Mesendoderm (in vitro differentiated cells): ENCODE measurements at regions not wholly inside any gene's neighbourhood (a gene's known extent, or its start where the extent isn't known, plus 50 kb on each side); places are given as distances from the start of the nearest gene placed in this dataset.

Experiments
- DNase-seq: peaks from one replicate; pipeline ENCODE4 v3.0.0; 2013
- H2AK5ac ChIP-seq: 2 replicates; pipeline ENCODE4 v1.6.1; 2013; ENCODE audit warnings: low read length, inconsistent platforms
- H2BK120ac ChIP-seq: 2 replicates; pipeline ENCODE4 v1.6.1; 2013; ENCODE audit warnings: low read depth, mild to moderate bottlenecking, low read length, moderate library complexity, mixed read lengths
- H2BK15ac ChIP-seq: replicated peaks from 2 replicates; pipeline ENCODE4 v1.6.1; 2013; ENCODE audit warnings: low read depth, mild to moderate bottlenecking, moderate library complexity
- H2BK5ac ChIP-seq: 2 replicates; pipeline ENCODE4 v1.6.1; 2013; ENCODE audit warnings: low read length, inconsistent platforms
- H3K18ac ChIP-seq: 2 replicates; pipeline ENCODE4 v1.6.1; 2013; ENCODE audit warnings: mild to moderate bottlenecking, low read length, mixed read lengths
- H3K23ac ChIP-seq: one replicate; pipeline ENCODE4 v1.6.1; 2013; ENCODE audit warnings: low read length
- H3K27ac ChIP-seq: 2 replicates; pipeline ENCODE4 v1.5.1; 2013; ENCODE audit warnings: low read depth, mild to moderate bottlenecking, inconsistent platforms, low read length, moderate library complexity
- H3K27me3 ChIP-seq: 2 replicates; pipeline ENCODE4 v1.6.1; 2013; ENCODE audit warnings: low read length, control low read depth, mild to moderate bottlenecking, inconsistent platforms; ENCODE audit not compliant: insufficient read depth, poor library complexity
- H3K36me3 ChIP-seq: 2 replicates; pipeline ENCODE4 v1.6.1; 2013; ENCODE audit warnings: low read length, inconsistent platforms; ENCODE audit not compliant: control insufficient read depth, insufficient read depth
- H3K4ac ChIP-seq: one replicate; pipeline ENCODE4 v1.6.1; 2013; ENCODE audit warnings: low read depth, mild to moderate bottlenecking, low read length, moderate library complexity
- H3K4me1 ChIP-seq: 2 replicates; pipeline ENCODE4 v1.6.1; 2013; ENCODE audit warnings: low read depth, low read length, inconsistent platforms; ENCODE audit not compliant: control insufficient read depth
- H3K4me2 ChIP-seq: 2 replicates; pipeline ENCODE4 v1.6.1; 2013; ENCODE audit warnings: low read length
- H3K4me3 ChIP-seq: 2 replicates; pipeline ENCODE4 v1.5.1; 2013; ENCODE audit warnings: mild to moderate bottlenecking, low read length
- H3K56ac ChIP-seq: one replicate; pipeline ENCODE4 v1.6.1; 2013; ENCODE audit warnings: low read length
- H3K79me1 ChIP-seq: 2 replicates; pipeline ENCODE4 v1.6.1; 2013; ENCODE audit warnings: low read length, inconsistent platforms
- H3K79me2 ChIP-seq: 2 replicates; pipeline ENCODE4 v1.6.1; 2013; ENCODE audit warnings: mild to moderate bottlenecking, low read length; ENCODE audit not compliant: control insufficient read depth, insufficient read depth
- H3K9ac ChIP-seq: 2 replicates; pipeline ENCODE4 v1.6.1; 2013; ENCODE audit warnings: low read length, inconsistent platforms
- H4K5ac ChIP-seq: one replicate; pipeline ENCODE4 v1.6.1; 2013; ENCODE audit warnings: low read length
- H4K8ac ChIP-seq: one replicate; pipeline ENCODE4 v1.6.1; 2013; ENCODE audit warnings: low read depth, mild to moderate bottlenecking, control low read depth, low read length, moderate library complexity
- WGBS: extraction: QIAGEN DNeasy Blood & Tissue Kit; methylation state at CpG from one replicate; pipeline ENCODE4 v1.1.7; 2013; ENCODE audit warnings: low lambda C conversion rate, missing lambda C conversion rate; ENCODE audit not compliant: insufficient coverage; ENCODE audit errors: extremely low coverage; 5-methylcytosine and 5-hydroxymethylcytosine counted together

DNA sequence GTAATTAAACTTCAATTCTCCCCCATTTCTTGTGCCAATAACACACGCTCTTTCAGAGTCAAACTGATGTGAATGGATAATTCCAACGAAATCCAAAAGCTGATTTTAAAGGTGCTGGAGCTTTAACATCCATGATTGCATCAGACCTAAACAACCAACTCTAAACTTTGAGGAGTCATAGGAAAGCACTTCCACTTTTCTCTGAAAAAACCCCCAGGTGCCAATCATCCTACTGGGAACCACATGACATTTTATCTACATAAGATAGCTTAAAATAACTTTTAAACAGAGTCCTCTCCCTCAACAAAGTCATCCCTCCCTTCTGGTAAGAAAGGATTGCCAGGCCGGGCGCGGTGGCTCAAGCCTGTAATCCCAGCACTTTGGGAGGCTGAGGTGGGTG, 167.7 kb upstream of the PDE10A start:
- Histone ChIP-seq H3K79me1 (no peaks in the 10 kb centered on the region), H3K4ac (no peak overlapping the region), H2BK15ac (no peak overlapping the region), H3K4me1 (no peaks in the 10 kb centered on the region), H4K8ac (no peak overlapping the region), H3K27ac (no peak overlapping the region), H3K4me3 (no peak overlapping the region), H3K56ac (no peak overlapping the region), H3K18ac (no peak overlapping the region), H3K27me3 (no peaks in the 10 kb centered on the region), H3K9ac (no peak overlapping the region), H3K36me3 (no peaks in the 10 kb centered on the region), H3K23ac (no peak overlapping the region), H2BK120ac (no peak overlapping the region), H4K5ac (no peak overlapping the region), H3K4me2 (no peak overlapping the region), H2BK5ac (no peak overlapping the region), H2AK5ac (no peak overlapping the region), H3K79me2 (no peaks in the 10 kb centered on the region)
- no CpG with 5 or more reads among the region's 5 CpGs for WGBS
- no peak for DNase-seq

DNA sequence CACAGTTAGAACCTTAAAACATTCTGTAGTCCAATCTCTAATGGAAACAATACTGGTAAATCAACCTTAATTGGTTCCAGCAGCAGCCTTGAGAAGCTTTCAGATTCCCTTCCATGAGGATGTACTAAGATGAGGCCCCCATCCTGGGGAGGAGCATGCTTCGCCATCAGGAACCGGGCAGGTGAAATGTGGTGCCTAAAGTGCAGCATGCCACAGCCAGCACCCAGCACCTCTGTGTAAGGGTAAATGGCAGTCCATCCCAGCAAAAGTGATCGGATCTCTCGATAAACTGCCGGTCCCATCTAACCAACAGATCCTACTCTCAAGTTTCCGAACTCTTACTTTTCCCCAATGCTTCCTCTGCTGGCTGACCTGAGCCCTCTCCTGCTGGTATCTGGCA, 166.3 kb upstream of the PDE10A start:
- H4K5ac ChIP-seq, result no peak overlapping the region
- no peaks in the 10 kb centered on the region for H3K79me2 ChIP-seq
- H2BK5ac ChIP-seq, result no peak overlapping the region
- H3K4me1 ChIP-seq, result no peaks in the 10 kb centered on the region
- no peak overlapping the region for H4K8ac ChIP-seq
- no peak overlapping the region for H3K56ac ChIP-seq
- H2AK5ac ChIP-seq, result no peak overlapping the region
- no peak for DNase-seq
- no peak overlapping the region for H3K9ac ChIP-seq
- H3K4ac ChIP-seq, result no peak overlapping the region
- no peak overlapping the region for H2BK120ac ChIP-seq
- no peak overlapping the region for H3K27ac ChIP-seq
- no peak overlapping the region for H3K4me3 ChIP-seq
- H3K18ac ChIP-seq, result no peak overlapping the region
- no peaks in the 10 kb centered on the region for H3K27me3 ChIP-seq
- no peak overlapping the region for H3K4me2 ChIP-seq
- WGBS, result no CpG with 5 or more reads among the region's 6 CpGs
- H2BK15ac ChIP-seq, result no peak overlapping the region
- no peaks in the 10 kb centered on the region for H3K79me1 ChIP-seq
- H3K36me3 ChIP-seq, result no peaks in the 10 kb centered on the region
- H3K23ac ChIP-seq, result no peak overlapping the region

GRCh38 chr6:165827190-165827518, 164.1 kb upstream of the PDE10A start:
- no peak overlapping the region for H2BK5ac ChIP-seq
- no peak overlapping the region for H2BK120ac ChIP-seq
- H3K18ac ChIP-seq, result no peak overlapping the region
- H3K56ac ChIP-seq, result no peak overlapping the region
- H3K27me3 ChIP-seq, result no peaks in the 10 kb centered on the region
- no peaks in the 10 kb centered on the region for H3K36me3 ChIP-seq
- no peak overlapping the region for H2AK5ac ChIP-seq
- H3K9ac ChIP-seq, result no peak overlapping the region
- H3K4me2 ChIP-seq, result no peak overlapping the region
- no peaks in the 10 kb centered on the region for H3K4me1 ChIP-seq
- no peak overlapping the region for H2BK15ac ChIP-seq
- H3K4me3 ChIP-seq, result no peak overlapping the region
- no peak overlapping the region for H3K4ac ChIP-seq
- H3K27ac ChIP-seq, result no peak overlapping the region
- no peak overlapping the region for H4K8ac ChIP-seq
- H3K23ac ChIP-seq, result no peak overlapping the region
- DNase-seq, result no peak
- H3K79me2 ChIP-seq, result no peaks in the 10 kb centered on the region
- H4K5ac ChIP-seq, result no peak overlapping the region
- no CpG with 5 or more reads among the region's 19 CpGs for WGBS
- no peaks in the 10 kb centered on the region for H3K79me1 ChIP-seq

DNA sequence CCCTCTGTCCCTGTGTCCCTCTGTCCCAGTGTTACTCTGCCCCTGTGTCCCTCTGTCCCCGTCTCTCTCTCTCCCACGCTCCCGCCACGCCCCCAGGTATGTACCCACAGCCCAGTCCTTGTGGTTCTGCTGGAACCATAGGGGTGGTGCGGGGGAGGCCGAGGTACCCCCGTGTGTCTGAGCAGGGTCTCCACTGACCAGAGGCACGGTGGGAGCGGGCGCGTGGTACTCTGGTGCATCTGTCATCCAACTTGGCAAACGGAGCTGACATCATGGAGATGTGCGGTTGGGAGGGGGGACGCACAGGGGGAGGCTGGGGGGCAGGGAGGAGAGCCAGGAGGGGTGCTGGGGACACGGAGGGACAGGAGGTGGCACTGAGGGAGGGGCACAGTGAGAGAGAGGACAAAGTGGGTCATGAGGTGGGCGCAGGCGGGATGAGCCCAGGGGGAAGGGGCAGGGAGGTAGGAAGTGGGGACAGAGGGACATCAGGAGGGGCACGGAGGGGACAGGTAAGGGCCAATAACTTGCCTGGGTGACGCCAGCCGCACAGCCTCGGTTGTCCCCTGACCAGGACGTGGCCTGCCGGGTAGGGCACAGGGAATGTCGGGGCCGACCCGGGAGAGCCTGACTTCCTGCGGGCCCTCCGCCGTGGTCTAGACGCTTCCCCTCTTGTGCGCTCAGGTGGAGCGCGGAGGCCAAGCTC, 163.6 kb upstream of the PDE10A start:
- no peak overlapping the region for H3K9ac ChIP-seq
- H3K4me3 ChIP-seq, result no peak overlapping the region
- H3K79me1 ChIP-seq, result no peaks in the 10 kb centered on the region
- H2BK5ac ChIP-seq, result no peak overlapping the region
- no peak overlapping the region for H3K23ac ChIP-seq
- no peak overlapping the region for H3K4ac ChIP-seq
- no peak overlapping the region for H3K27ac ChIP-seq
- H3K4me1 ChIP-seq, result no peaks in the 10 kb centered on the region
- H2BK120ac ChIP-seq, result no peak overlapping the region
- no peaks in the 10 kb centered on the region for H3K36me3 ChIP-seq
- no peak overlapping the region for H3K18ac ChIP-seq
- WGBS, result no CpG with 5 or more reads among the region's 33 CpGs
- H2AK5ac ChIP-seq, result no peak overlapping the region
- no peaks in the 10 kb centered on the region for H3K79me2 ChIP-seq
- H4K5ac ChIP-seq, result no peak overlapping the region
- H3K4me2 ChIP-seq, result no peak overlapping the region
- no peak overlapping the region for H4K8ac ChIP-seq
- no peaks in the 10 kb centered on the region for H3K27me3 ChIP-seq
- DNase-seq, result no peak
- no peak overlapping the region for H3K56ac ChIP-seq
- no peak overlapping the region for H2BK15ac ChIP-seq

DNA sequence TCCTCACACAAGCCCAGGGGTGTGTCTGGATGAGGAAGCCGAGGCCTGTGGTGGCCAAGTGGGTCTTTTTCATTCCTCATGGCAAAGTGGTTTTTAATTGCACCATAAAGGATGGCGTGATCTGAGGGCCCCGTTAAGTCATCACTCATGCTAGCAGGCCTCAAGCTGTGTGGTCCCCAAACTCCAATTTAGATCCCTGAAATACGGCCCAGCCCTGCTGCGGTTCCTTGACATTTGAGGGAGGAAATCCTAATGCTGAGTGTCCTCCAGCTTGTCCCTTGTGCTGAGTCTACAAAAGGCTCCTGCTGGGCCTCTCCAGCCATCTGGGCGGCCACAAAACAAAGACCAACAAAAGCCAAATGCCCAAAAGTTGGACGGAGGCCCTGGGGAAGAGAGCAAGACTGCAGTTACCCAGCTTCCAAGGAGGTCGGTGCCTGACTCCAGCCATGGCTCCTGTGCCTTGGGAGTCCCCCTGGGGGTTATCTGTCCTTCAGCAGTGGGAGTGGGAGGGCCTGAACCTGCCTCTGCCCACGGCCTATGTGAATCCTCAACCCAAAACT, 162.3 kb upstream of the PDE10A start:
- H3K56ac ChIP-seq, result no peak overlapping the region
- no peak overlapping the region for H3K4me3 ChIP-seq
- no peak overlapping the region for H2BK15ac ChIP-seq
- peaks cover 3% of the 10 kb centered on the region for H3K4me1 ChIP-seq
- no peaks in the 10 kb centered on the region for H3K36me3 ChIP-seq
- H3K79me1 ChIP-seq, result no peaks in the 10 kb centered on the region
- no peak overlapping the region for H3K27ac ChIP-seq
- H3K23ac ChIP-seq, result no peak overlapping the region
- H4K5ac ChIP-seq, result no peak overlapping the region
- H3K4me2 ChIP-seq, result no peak overlapping the region
- H3K18ac ChIP-seq, result no peak overlapping the region
- H4K8ac ChIP-seq, result no peak overlapping the region
- H2BK120ac ChIP-seq, result no peak overlapping the region
- H3K79me2 ChIP-seq, result no peaks in the 10 kb centered on the region
- no peaks in the 10 kb centered on the region for H3K27me3 ChIP-seq
- H2BK5ac ChIP-seq, result no peak overlapping the region
- WGBS, result no CpG with 5 or more reads among the region's 9 CpGs
- H2AK5ac ChIP-seq, result no peak overlapping the region
- no peak overlapping the region for H3K9ac ChIP-seq
- no peak overlapping the region for H3K4ac ChIP-seq
- DNase-seq, result no peak
